MM.1S (cell line): ENCODE measurements at regions not wholly inside any gene's neighbourhood (a gene's known extent, or its start where the extent isn't known, plus 50 kb on each side); places are given as distances from the start of the nearest gene placed in this dataset.
"Not testable (repeated sequence)": the region's sequence is repeated elsewhere in the genome, so short reads cannot be mapped to it uniquely, and the experiment has no call there.

ENCODE experiments used
- DNase-seq: peaks from one replicate; pipeline ENCODE4 v3.0.0-alpha.2; 2015
- H2AFZ ChIP-seq: fragments of 300-600 bp; sonication (generic); 2 replicates; pipeline ENCODE4 v1.6.0; 2016; ENCODE audit warnings: antibody characterized with exemption, low read length
- H3F3A ChIP-seq: fragments of 300-600 bp; sonication (generic); 2 replicates; pipeline ENCODE4 v1.6.1; 2016; ENCODE audit warnings: mild to moderate bottlenecking, antibody characterized with exemption, low read length, moderate library complexity, mixed read lengths; ENCODE audit not compliant: insufficient read depth
- H3K27ac ChIP-seq: fragments of 300-600 bp; sonication (generic); 2 replicates; pipeline ENCODE4 v1.5.1; 2016; ENCODE audit warnings: mild to moderate bottlenecking, low read length
- H3K27me3 ChIP-seq: fragments of 300-600 bp; sonication (generic); replicated peaks from 2 replicates; pipeline ENCODE4 v1.6.0; 2016; ENCODE audit warnings: low read length; ENCODE audit not compliant: insufficient read depth
- H3K36me3 ChIP-seq: fragments of 300-600 bp; sonication (generic); replicated peaks from 2 replicates; pipeline ENCODE4 v1.6.1; 2016; ENCODE audit warnings: mild to moderate bottlenecking, low read length, mixed read lengths; ENCODE audit not compliant: insufficient read depth
- H3K4me1 ChIP-seq: fragments of 300-600 bp; sonication (generic); 2 replicates; pipeline ENCODE4 v1.6.1; 2016; ENCODE audit warnings: low read length, mixed read lengths
- H3K4me2 ChIP-seq: fragments of 300-600 bp; sonication (generic); 2 replicates; pipeline ENCODE4 v1.6.0; 2016; ENCODE audit warnings: low read depth, low read length
- H3K4me3 ChIP-seq: fragments of 300-600 bp; sonication (generic); 2 replicates; pipeline ENCODE4 v1.5.1; 2016; ENCODE audit warnings: low read length, mixed read lengths
- H3K79me2 ChIP-seq: fragments of 300-600 bp; sonication (generic); 2 replicates; pipeline ENCODE4 v1.6.1; 2016; ENCODE audit warnings: mixed run types, low read length, mixed read lengths
- H3K9ac ChIP-seq: fragments of 300-600 bp; sonication (generic); 2 replicates; pipeline ENCODE4 v1.6.1; 2016; ENCODE audit warnings: low read length, mixed read lengths
- H3K9me2 ChIP-seq: fragments of 300-600 bp; sonication (generic); replicated peaks from 2 replicates; pipeline ENCODE4 v1.6.1; 2016; ENCODE audit warnings: mild to moderate bottlenecking, low read length, mixed read lengths; ENCODE audit not compliant: insufficient read depth
- H3K9me3 ChIP-seq: fragments of 300-600 bp; sonication (generic); replicated peaks from 2 replicates; pipeline ENCODE4 v1.6.1; 2016; ENCODE audit warnings: mild to moderate bottlenecking, low read length, mixed read lengths; ENCODE audit not compliant: insufficient read depth
- H4K20me1 ChIP-seq: fragments of 300-600 bp; sonication (generic); 2 replicates; pipeline ENCODE4 v1.6.1; 2016; ENCODE audit warnings: mild to moderate bottlenecking, low read length, moderate library complexity, mixed read lengths; ENCODE audit not compliant: insufficient read depth
- EZH2 ChIP-seq: fragments of 300-600 bp; sonication (generic); optimal IDR thresholded peaks from 2 replicates; pipeline ENCODE3; 2017; ENCODE audit warnings: low read depth, mild to moderate bottlenecking, antibody characterized with exemption, low read length, mixed read lengths
- EZH2phosphoT487 ChIP-seq: fragments of 300-600 bp; sonication (generic); IDR thresholded peaks from 2 replicates; pipeline ENCODE4 v1.6.1; 2018; ENCODE audit warnings: antibody characterized with exemption, low read length
- TF ChIP-seq, protein P1 (sequence below): fragments of 300-600 bp; sonication (generic); IDR thresholded peaks from 2 replicates; pipeline ENCODE4 v1.5.1; 2016; ENCODE audit warnings: antibody characterized with exemption, low read length, mixed read lengths

DNA sequence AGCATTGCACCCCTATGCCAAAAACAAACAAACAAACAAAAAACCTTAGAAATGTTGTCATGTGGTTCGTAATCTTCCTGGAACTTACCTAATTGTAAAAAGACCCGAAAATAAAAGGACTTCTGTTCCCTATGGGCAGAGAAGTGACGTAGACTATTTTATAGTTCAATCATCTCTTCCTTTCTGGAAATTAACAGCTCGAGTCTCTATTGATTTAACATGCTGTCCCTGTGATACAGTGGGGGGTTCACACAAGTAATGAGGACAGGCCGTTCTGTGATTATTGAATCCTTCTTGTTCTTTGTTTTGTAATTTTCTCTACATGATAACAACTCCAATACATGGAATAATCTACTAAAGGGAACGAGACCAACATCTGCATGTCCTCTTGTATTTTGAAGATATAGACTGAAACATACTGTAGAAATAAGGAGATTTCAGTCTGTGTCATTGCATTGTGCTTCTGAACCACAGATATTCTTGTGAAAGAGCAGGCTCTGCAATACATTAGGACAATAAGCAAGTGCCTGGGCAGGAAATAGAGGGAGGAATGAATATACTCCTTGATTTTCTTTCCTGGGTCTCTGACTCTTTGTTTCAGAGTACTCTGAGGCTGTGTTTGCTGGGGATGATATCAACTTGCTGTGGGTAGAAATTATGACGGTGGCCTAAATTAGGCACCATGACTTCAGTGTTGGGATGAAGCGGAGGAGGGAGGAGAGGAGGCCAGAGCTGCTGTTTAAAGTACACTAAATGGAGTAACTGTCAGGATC, 65.7 kb upstream of the PPM1B start:
- Histone ChIP-seq H3K79me2 (no peaks in the 10 kb centered on the region), H3K4me2 (no peak overlapping the region), H3K4me3 (no peak overlapping the region), H3K9me2 (no peaks in the 10 kb centered on the region), H3K4me1 (peaks cover 34% of the 10 kb centered on the region), H2AFZ (no peak overlapping the region), H4K20me1 (no peaks in the 10 kb centered on the region), H3K27me3 (no peaks in the 10 kb centered on the region), H3K9me3 (no peaks in the 10 kb centered on the region), H3K36me3 (no peaks in the 10 kb centered on the region), H3F3A (peaks cover 19% of the 10 kb centered on the region), H3K9ac (no peak overlapping the region), H3K27ac (no peak overlapping the region)
- TF ChIP-seq, protein P1, sequence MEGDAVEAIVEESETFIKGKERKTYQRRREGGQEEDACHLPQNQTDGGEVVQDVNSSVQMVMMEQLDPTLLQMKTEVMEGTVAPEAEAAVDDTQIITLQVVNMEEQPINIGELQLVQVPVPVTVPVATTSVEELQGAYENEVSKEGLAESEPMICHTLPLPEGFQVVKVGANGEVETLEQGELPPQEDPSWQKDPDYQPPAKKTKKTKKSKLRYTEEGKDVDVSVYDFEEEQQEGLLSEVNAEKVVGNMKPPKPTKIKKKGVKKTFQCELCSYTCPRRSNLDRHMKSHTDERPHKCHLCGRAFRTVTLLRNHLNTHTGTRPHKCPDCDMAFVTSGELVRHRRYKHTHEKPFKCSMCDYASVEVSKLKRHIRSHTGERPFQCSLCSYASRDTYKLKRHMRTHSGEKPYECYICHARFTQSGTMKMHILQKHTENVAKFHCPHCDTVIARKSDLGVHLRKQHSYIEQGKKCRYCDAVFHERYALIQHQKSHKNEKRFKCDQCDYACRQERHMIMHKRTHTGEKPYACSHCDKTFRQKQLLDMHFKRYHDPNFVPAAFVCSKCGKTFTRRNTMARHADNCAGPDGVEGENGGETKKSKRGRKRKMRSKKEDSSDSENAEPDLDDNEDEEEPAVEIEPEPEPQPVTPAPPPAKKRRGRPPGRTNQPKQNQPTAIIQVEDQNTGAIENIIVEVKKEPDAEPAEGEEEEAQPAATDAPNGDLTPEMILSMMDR: no peak
- TF ChIP-seq EZH2: no peak
- TF ChIP-seq EZH2phosphoT487: no peak
- DNase-seq: no peak

DNA sequence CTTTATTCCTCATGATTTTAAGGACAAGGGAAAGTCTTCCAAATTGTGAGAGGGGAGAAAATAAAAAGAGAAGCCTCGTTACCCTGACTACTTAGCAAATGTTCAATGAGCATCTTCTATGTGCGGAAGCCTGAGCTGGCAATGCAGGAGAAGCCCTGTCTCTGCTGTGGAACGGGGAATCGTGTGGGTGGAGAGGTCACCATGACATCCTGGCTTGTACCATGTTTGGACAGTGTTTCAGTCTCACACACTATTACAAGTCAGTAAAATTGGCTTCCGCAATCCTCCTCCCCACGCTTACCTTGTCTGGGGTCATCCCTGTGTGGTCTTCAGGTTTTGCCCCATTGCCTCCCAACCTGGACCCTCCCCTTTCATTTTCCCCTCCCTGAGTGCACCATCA, 65.0 kb upstream of the PPM1B start:
- Histone ChIP-seq H3K4me1 (peaks cover 36% of the 10 kb centered on the region), H3K9ac (no peak overlapping the region), H3K4me2 (no peak overlapping the region), H3K36me3 (no peaks in the 10 kb centered on the region), H2AFZ (no peak overlapping the region), H3F3A (peaks cover 19% of the 10 kb centered on the region), H3K79me2 (no peaks in the 10 kb centered on the region), H3K27me3 (no peaks in the 10 kb centered on the region), H3K27ac (no peak overlapping the region), H3K9me3 (no peaks in the 10 kb centered on the region), H3K4me3 (no peak overlapping the region), H4K20me1 (no peaks in the 10 kb centered on the region), H3K9me2 (no peaks in the 10 kb centered on the region)
- no peak for DNase-seq
- TF ChIP-seq, protein P1: no peak
- TF ChIP-seq EZH2phosphoT487: no peak
- no peak for TF ChIP-seq EZH2

DNA sequence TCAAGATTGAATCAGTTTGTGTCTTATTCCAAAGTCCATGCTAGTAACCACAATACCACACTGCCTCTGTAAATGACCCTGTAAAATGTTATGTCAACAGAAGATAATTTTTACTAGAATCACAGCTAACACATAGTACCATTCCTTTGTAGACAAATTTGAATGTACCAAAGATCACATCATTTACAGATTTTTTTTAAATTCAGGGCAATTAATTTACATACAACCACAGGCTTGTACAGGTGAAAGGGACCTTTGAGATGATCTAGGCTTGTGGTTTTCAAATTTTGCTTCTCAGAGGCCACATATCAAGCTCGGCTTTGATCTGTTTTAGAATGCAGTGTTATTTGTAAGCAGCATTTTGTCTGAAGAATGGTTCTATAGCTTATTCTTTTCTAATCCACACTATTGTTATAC, 63.8 kb upstream of the PPM1B start:
- no peaks in the 10 kb centered on the region for H3K79me2 ChIP-seq
- H3K27ac ChIP-seq: no peak overlapping the region
- H4K20me1 ChIP-seq: no peaks in the 10 kb centered on the region
- H2AFZ ChIP-seq: no peak overlapping the region
- no peak overlapping the region for H3K9ac ChIP-seq
- peaks cover 19% of the 10 kb centered on the region for H3F3A ChIP-seq
- no peaks in the 10 kb centered on the region for H3K9me3 ChIP-seq
- H3K9me2 ChIP-seq: no peaks in the 10 kb centered on the region
- H3K36me3 ChIP-seq: no peaks in the 10 kb centered on the region
- H3K27me3 ChIP-seq: no peaks in the 10 kb centered on the region
- TF ChIP-seq, protein P1: no peak
- no peak for TF ChIP-seq EZH2phosphoT487
- no peak for TF ChIP-seq EZH2
- peak; percentile 35 for DNase-seq
- peaks cover 32% of the 10 kb centered on the region for H3K4me1 ChIP-seq
- no peak overlapping the region for H3K4me3 ChIP-seq
- H3K4me2 ChIP-seq: no peak overlapping the region

DNA sequence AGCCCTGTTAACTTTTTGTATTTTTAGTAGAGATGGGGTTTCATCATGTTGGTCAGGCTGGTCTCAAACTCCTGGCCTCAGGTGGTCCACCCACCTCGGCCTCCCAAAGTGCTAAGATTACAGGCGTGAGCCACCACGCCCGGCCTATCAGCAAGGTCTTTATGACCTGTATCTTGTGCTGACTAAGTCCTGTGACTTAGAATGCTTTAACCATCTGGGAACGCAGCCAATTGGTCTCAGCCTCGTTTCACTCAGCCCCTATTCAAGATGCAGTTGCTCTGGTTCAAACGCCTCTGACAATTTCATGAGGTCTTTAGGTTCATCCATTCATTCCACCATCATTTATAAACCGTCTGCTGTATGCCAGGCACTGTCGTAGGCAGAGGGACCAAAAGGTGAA, 62.2 kb upstream of the PPM1B start:
- H3K4me1 ChIP-seq: peaks cover 17% of the 10 kb centered on the region
- H3K27me3 ChIP-seq, H3K9ac ChIP-seq, H2AFZ ChIP-seq, DNase-seq, H3K79me2 ChIP-seq, H3K4me3 ChIP-seq, H4K20me1 ChIP-seq, H3K9me3 ChIP-seq, H3K36me3 ChIP-seq, H3K27ac ChIP-seq, H3K4me2 ChIP-seq, H3K9me2 ChIP-seq: not testable (repeated sequence)
- H3F3A ChIP-seq: peaks cover 10% of the 10 kb centered on the region
